MM.1S (cell line): ENCODE measurements at regions not wholly inside any gene's neighbourhood (a gene's known extent, or its start where the extent isn't known, plus 50 kb on each side); places are given as distances from the start of the nearest gene placed in this dataset.
"Not testable (repeated sequence)": the region's sequence is repeated elsewhere in the genome, so short reads cannot be mapped to it uniquely, and the experiment has no call there.

ENCODE experiments used
- CTCF ChIP-seq: fragments of 300-600 bp; sonication (generic); IDR thresholded peaks from 2 replicates; pipeline ENCODE4 v1.5.1; 2016; ENCODE audit warnings: antibody characterized with exemption, low read length, mixed read lengths
- EZH2 ChIP-seq: fragments of 300-600 bp; sonication (generic); optimal IDR thresholded peaks from 2 replicates; pipeline ENCODE3; 2017; ENCODE audit warnings: low read depth, mild to moderate bottlenecking, antibody characterized with exemption, low read length, mixed read lengths
- EZH2phosphoT487 ChIP-seq: fragments of 300-600 bp; sonication (generic); IDR thresholded peaks from 2 replicates; pipeline ENCODE4 v1.6.1; 2018; ENCODE audit warnings: antibody characterized with exemption, low read length

- not testable (repeated sequence) for TF ChIP-seq CTCF, EZH2, EZH2phosphoT487
These were observed 205.7 kb downstream of the MATN1 start for GRCh38 chr1:30517666-30518065.
